Femur (tissue), 1 donor: ENCODE measurements at regions not wholly inside any gene's neighbourhood (a gene's known extent, or its start where the extent isn't known, plus 50 kb on each side); places are given as distances from the start of the nearest gene placed in this dataset.
A peak's percentile ranks its signal among the peaks of the same experiment; 100 is the strongest.
"Not testable (repeated sequence)": the region's sequence is repeated elsewhere in the genome, so short reads cannot be mapped to it uniquely, and the experiment has no call there.

Experiments
- DNase-seq: peaks from one replicate; pipeline ENCODE4 v3.0.0-alpha.2; 2017

- DNase-seq = peak; percentile 32
Measured at GRCh38 chrX:121308276-121308805, 260.9 kb downstream of the GLUD2 start.

DNA sequence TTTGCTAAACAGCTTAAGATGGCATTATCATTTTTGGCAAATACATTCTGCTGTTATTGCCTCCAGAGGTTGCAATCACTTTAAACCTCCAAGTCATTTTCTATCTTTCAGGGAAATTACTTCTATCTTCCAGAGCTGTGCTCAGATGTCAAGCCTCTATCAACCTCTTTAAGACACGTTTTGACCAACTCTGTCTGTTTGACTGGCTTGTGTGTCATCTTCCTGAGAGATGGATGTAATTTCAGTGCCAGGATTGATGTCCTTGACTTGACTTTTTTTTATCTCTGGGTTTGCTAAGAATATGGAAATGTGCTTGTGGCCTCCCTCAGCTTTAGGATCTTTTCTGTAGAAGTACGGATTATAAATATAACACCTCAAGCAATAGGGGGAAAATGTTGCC, 263.4 kb downstream of the GLUD2 start:
- DNase-seq = no peak

GRCh38 chrX:121320441-121320840, 273.0 kb downstream of the GLUD2 start:
- DNase-seq = no peak

DNA sequence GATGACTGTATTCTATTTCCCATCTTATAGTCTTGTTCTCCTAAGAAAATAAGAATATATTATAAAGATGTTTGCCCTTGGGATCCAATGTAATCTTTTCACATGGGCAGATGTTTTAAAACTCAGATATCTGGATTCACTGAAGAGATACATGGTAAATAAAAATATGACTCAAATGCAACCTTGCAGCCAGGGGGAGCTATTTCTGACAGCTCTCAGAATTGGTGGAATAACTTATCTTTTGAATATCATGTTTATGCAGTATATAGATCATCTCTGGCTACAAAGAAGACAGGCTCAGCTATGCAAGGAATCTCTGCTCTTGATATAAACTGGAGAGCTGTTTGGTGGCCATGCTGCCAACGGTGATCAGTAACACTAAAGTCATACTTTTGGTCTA, 274.7 kb downstream of the GLUD2 start:
- DNase-seq = no peak

- no peak for DNase-seq
Measured at GRCh38 chrX:121323337-121323736, 275.9 kb downstream of the GLUD2 start.

DNA sequence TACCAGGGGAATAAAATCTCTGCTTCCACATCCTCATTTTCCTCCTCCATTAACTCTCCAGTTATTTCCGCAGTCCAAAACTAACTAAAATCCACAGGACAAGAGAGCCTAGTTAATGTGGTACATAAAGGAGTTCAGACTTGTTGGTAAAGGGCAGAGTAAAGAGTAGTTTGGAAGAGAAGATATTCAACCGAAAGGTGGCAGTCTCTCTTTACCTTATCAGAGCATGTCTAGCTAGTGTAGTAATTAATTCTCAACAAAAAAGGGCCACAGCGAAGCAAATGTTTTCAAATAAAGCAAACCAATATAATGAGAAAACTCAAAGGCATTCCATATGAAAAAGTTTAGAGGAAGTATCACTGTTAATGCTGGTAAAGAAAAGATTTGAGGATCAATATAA, 286.5 kb downstream of the GLUD2 start:
- DNase-seq = no peak

- DNase-seq = no peak
Measured at GRCh38 chrX:121336831-121337421, 289.5 kb downstream of the GLUD2 start.

GRCh38 chrX:121337816-121338215, 290.4 kb downstream of the GLUD2 start:
- no peak for DNase-seq

- DNase-seq = no peak
Measured at GRCh38 chrX:121349263-121349662, 301.9 kb downstream of the GLUD2 start.

DNA sequence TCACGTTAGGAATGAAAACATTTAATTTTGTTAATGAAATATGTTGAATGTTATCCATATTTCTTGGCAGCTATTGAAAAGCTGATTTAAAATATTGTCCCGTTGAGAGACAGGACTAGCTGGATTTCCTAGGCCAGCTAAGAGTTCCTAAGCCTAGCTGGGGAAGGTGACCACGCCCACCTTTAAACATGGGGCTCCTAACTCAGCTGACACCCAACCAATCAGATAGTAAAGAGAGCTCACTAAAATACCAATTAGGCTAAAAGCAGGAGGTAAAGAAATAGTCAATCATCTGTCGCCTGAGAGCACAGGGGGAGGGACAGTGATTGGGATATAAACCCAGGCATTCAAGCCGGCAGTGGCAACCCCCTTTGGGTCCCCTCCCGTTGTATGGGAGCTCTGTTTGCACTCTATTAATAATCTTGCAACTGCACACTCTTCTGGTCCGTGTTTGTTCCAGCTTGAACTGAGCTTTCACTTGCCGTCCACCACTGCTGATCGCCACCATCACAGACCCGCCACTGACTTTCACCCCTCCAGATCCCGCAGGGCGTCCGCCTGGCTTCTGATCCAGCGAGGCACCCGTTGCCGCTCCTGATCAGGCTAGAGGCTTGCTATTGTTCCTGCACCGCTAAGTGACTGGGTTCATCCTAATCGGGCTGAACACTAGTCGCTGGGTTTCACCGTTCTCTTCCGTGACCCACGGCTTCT, 308.9 kb downstream of the GLUD2 start:
- DNase-seq = no peak

DNA sequence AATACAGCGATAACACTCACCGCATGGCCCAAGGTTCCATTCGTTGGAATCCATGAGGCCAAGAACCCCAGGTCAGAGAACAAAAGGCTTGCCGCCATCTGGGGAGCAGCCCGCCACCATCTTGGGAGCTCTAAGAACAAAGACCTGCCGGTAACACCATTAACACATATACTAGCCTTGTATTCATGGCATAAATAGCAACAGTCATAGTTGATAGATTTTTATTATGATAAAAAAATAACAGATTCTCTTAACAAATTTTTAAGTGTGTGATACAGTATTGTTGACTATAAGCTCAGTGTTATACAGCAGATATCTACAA, 309.4 kb downstream of the GLUD2 start:
- DNase-seq = no peak

GRCh38 chrX:121360280-121360679, 312.9 kb downstream of the GLUD2 start:
- DNase-seq = no peak

GRCh38 chrX:121365572-121366161, 318.3 kb downstream of the GLUD2 start:
- DNase-seq = no peak

DNA sequence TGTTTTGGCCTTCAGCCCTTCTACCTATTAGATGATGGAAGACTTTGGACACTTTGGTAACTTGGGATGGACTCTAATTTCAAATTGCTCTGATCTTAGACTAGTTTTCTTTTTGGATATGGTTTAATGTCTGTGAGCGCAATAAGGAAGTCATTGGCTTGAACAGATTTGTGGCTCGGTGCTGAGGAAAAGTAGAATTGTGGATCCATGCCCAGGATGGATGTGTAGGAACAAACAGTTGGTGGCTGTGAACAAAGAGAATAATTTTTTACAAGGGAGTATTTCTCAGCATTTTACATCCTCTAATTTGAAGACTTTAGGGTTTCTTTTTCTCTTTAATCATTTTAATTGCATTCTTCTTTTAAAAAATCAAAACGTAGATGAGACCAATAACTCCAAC, 327.1 kb downstream of the GLUD2 start:
- no peak for DNase-seq

DNA sequence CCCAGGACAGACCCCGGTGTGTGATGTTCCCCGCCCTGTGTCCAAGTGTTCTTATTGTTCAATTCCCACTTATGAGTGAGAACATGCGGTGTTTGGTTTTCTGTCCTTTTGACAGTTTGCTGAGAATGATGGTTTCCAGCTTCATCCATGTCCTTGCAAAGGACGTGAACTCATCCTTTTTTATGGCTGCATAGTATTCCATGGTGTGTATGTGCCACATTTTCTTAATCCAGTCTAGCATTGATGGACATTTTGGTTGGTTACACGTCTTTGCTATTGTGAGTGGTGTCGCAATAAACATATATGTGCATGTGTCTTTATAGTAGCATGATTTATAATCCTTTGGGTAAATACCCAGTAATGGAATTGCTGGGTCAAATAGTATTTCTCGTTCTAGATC, 334.5 kb downstream of the GLUD2 start:
- not testable (repeated sequence) for DNase-seq

GRCh38 chrX:121389976-121390714, 342.7 kb downstream of the GLUD2 start:
- DNase-seq = no peak

- no peak for DNase-seq
Measured at GRCh38 chrX:121405826-121406225, 358.4 kb downstream of the GLUD2 start.

GRCh38 chrX:121407627-121408026, 360.2 kb downstream of the GLUD2 start:
- DNase-seq = no peak

GRCh38 chrX:121431514-121431913, 384.1 kb downstream of the GLUD2 start:
- not testable (repeated sequence) for DNase-seq

- no peak for DNase-seq
Measured at GRCh38 chrX:121433289-121433688, 385.9 kb downstream of the GLUD2 start.

DNA sequence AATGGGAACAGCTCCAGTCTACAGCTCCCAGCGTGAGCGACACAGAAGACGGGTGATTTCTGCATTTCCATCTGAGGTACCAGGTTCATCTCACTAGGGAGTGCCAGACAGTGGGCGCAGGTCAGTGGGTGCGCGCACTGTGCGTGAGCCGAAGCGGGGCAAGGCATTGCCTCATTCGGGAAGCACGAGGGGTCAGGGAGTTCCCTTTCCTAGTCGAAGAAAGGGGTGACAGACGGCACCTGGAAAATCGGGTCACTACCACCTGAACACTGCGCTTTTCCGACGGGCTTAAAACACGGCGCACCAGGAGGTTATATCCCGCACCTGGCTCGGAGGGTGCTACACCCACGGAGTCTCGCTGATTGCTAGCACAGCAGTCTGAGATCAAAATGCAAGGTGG, 390.3 kb downstream of the GLUD2 start:
- not testable (repeated sequence) for DNase-seq

GRCh38 chrX:121455890-121456289, 408.5 kb downstream of the GLUD2 start:
- no peak for DNase-seq

DNA sequence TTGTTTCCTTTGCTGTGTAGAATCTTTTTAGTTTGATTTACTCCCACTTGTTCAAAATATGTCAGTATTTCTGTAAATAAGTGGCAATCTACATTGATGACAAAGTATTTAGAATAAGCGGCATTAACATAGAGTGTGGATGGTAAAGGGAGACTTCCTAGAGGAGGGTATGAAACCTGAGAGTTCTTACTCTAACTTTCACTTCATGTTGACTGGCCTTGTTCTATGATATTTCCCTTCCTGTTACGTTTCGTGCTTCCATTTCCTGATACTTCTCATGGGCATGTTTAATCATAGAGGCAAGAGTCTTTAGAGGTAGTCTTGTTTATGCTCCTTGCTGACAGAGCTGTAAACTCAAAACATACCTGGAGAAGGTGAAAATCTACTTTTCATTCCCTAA, 408.9 kb downstream of the GLUD2 start:
- DNase-seq = no peak

GRCh38 chrX:121457096-121457495, 409.7 kb downstream of the GLUD2 start:
- no peak for DNase-seq
